ENCODE measurements at regions not wholly inside any gene's neighbourhood (a gene's known extent, or its start where the extent isn't known, plus 50 kb on each side); places are given as distances from the start of the nearest gene placed in this dataset.
"Not testable (repeated sequence)": the region's sequence is repeated elsewhere in the genome, so short reads cannot be mapped to it uniquely, and the experiment has no call there.

- Histone ChIP-seq H3K4me3 (no peak overlapping the region), H3K27ac (no peak overlapping the region)
Measured at GRCh38 chr13:65155861-65156260, 2074.3 kb downstream of the PCDH9 start.

GRCh38 chr13:65154661-65155447 is 2075.3 kb downstream of the PCDH9 start:
- no peak overlapping the region for H3K27ac ChIP-seq
- H3K4me3 ChIP-seq: no peak overlapping the region

GRCh38 chr13:65149687-65150086 is 2080.4 kb downstream of the PCDH9 start:
- H3K4me3 ChIP-seq: no peak overlapping the region
- no peak overlapping the region for H3K27ac ChIP-seq

- Histone ChIP-seq H3K4me3 (no peak overlapping the region), H3K27ac (no peak overlapping the region)
Measured at GRCh38 chr13:65143920-65144319, 2086.2 kb downstream of the PCDH9 start.

GRCh38 chr13:65133094-65133493 is 2097.0 kb downstream of the PCDH9 start:
- H3K4me3 ChIP-seq: no peak overlapping the region
- H3K27ac ChIP-seq: no peak overlapping the region

GRCh38 chr13:65125236-65125635 is 2104.9 kb downstream of the PCDH9 start:
- Histone ChIP-seq H3K27ac (no peak overlapping the region), H3K4me3 (no peak overlapping the region)

GRCh38 chr13:65112531-65112941 is 2117.6 kb downstream of the PCDH9 start:
- no peak overlapping the region for H3K4me3 ChIP-seq
- H3K27ac ChIP-seq: no peak overlapping the region

- no peak overlapping the region for H3K4me3 ChIP-seq
- no peak overlapping the region for H3K27ac ChIP-seq
Measured at GRCh38 chr13:65112123-65112522, 2118.0 kb downstream of the PCDH9 start.

GRCh38 chr13:65111223-65111622 is 2118.9 kb downstream of the PCDH9 start:
- Histone ChIP-seq H3K27ac (no peak overlapping the region), H3K4me3 (no peak overlapping the region)

- H3K4me3 ChIP-seq, H3K27ac ChIP-seq: not testable (repeated sequence)
Measured at GRCh38 chr13:65104436-65104835, 2125.7 kb downstream of the PCDH9 start.

- H3K4me3 ChIP-seq: no peak overlapping the region
- no peak overlapping the region for H3K27ac ChIP-seq
Measured at GRCh38 chr13:65103351-65103750, 2126.8 kb downstream of the PCDH9 start.

- Histone ChIP-seq H3K27ac (no peak overlapping the region), H3K4me3 (no peak overlapping the region)
Measured at GRCh38 chr13:65095161-65096082, 2134.7 kb downstream of the PCDH9 start.

- Histone ChIP-seq H3K27ac (no peak overlapping the region), H3K4me3 (no peak overlapping the region)
Measured at GRCh38 chr13:65093357-65093756, 2136.8 kb downstream of the PCDH9 start.

GRCh38 chr13:65091031-65091430 is 2139.1 kb downstream of the PCDH9 start:
- no peak overlapping the region for H3K4me3 ChIP-seq
- H3K27ac ChIP-seq: no peak overlapping the region

GRCh38 chr13:65090186-65090585 is 2139.9 kb downstream of the PCDH9 start:
- Histone ChIP-seq H3K4me3 (no peak overlapping the region), H3K27ac (no peak overlapping the region)

GRCh38 chr13:65088906-65089305 is 2141.2 kb downstream of the PCDH9 start:
- H3K4me3 ChIP-seq: no peak overlapping the region
- H3K27ac ChIP-seq: no peak overlapping the region

- H3K4me3 ChIP-seq: no peak overlapping the region
- no peak overlapping the region for H3K27ac ChIP-seq
Measured at GRCh38 chr13:65085977-65086376, 2144.2 kb downstream of the PCDH9 start.

GRCh38 chr13:65074248-65074647 is 2155.9 kb downstream of the PCDH9 start:
- H3K4me3 ChIP-seq: no peak overlapping the region
- no peak overlapping the region for H3K27ac ChIP-seq

- no peak overlapping the region for H3K27ac ChIP-seq
- H3K4me3 ChIP-seq: no peak overlapping the region
Measured at GRCh38 chr13:65064967-65065366, 2165.2 kb downstream of the PCDH9 start.

- Histone ChIP-seq H3K27ac (no peak overlapping the region), H3K4me3 (no peak overlapping the region)
Measured at GRCh38 chr13:65063753-65064152, 2166.4 kb downstream of the PCDH9 start.

GRCh38 chr13:65057986-65058385 is 2172.2 kb downstream of the PCDH9 start:
- no peak overlapping the region for H3K4me3 ChIP-seq
- H3K27ac ChIP-seq: no peak overlapping the region

Measured in skin epidermis (tissue), 12 donors.